DMS153 treated with DMSO at 0.1 percent for 48 hours (cell line): ENCODE measurements at regions not wholly inside any gene's neighbourhood (a gene's known extent, or its start where the extent isn't known, plus 50 kb on each side); places are given as distances from the start of the nearest gene placed in this dataset.
A peak's percentile ranks its signal among the peaks of the same experiment; 100 is the strongest.

ENCODE experiments used
- DNase-seq: peaks from one replicate; lab custom pipeline; 2025; ENCODE audit not compliant: unreplicated experiment; lab: John Stamatoyannopoulos, UW

DNA sequence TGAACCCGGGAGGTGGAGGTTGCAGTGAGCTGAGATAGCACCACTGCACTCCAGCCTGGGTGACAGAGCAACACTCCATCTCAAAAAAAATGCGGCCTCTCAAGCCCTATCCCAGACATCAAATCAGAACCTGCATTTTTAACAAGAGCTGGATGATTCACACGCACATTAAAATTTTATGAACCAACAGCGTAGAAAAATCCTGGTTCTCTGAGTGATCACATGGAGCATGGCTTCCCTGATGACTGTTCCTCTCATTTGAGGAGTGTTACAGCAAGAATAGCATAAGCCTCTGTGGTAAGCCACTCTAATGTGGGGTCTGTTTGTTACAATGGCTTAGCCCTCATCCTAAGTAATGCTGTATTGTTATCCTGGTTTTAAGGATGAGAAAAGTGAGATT, 163.6 kb downstream of the BRMS1L start:
- no peak for DNase-seq

DNA sequence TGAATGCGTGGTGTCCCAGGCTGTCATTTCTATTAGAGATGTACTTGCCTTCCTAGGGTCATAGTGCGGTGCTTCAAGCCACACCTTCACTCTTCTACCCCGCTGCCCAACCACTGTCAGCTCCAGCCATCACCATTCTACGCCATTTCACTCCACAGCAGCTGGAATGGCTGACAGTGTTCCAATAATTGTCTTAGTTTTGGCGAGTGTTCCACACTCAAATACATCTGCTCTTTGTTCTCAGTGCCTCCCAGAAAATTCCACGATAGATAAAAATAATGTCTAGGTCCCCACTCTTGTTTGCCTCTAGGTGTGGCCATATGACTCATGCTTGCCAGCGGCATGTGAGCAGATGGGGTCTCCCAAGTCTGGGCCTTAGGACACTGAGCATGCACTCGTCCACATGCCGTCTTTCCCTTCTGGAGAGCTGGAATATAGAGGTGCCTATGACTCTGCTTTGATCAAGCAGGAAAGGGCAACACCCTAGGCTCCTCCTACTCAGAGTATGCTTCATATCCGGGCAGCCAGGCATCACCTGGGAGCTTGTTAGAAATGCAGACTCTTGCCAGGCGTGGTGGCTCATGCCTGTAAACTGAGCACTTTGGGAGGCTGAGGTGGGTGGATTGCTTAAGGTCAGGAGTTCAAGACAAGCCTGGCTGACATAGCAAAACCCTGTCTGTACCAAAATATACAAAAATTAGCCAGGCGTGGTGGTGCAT, 163.0 kb downstream of the BRMS1L start:
- DNase-seq: no peak

DNA sequence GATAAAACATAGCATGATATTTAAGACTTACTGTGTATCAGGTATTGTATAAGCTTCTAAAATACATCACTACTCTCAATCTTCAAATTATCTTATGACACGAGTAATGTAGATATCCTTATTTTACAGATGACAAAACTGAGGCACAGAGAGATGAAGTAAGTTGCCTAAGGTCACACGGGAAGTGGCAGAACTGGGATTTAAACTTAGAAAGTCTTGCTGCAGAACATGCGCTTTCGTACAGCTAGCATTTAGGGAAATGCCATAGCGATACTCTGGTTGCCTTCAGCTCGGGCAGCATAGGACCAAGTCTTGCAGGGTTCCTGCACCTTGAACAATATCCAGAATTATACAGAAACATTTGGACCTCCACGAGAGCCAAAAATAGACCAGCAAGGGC, 162.4 kb downstream of the BRMS1L start:
- no peak for DNase-seq

DNA sequence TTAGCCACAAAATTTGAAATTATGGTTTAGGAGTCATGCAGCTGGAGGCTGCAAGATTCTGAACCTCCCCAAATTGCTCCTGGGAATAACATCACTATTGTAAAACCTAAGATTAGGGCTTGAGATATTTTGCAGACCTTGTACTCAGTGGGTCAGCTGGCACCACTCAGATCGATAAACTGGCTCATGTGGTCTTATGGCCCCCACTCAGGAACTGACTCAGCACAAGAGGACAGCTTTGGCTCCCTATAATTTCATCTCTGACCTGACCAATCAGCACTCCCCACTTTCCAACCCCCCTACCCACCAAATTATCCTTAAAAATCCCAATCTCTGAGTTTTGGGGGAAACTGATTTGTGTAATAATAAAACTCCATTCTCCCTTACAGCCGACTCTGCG, 161.6 kb downstream of the BRMS1L start:
- no peak for DNase-seq

DNA sequence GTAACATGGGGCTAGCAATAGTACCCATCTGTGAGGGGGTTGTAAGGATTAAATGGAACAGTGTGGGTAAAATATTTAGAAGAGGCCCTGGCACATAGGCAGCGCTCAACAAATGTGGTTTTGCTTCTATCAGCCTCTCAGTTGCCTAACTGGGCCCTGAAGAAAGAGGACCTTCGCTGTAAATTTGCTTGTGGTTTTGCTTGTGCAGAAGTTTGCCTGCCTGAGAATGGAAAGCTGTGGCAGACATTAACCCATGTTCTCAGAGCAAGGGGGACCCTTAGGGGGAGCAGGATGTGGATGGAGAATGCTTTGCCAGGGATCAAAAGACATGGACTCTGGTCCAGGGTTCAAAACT, 160.1 kb downstream of the BRMS1L start:
- DNase-seq: no peak

DNA sequence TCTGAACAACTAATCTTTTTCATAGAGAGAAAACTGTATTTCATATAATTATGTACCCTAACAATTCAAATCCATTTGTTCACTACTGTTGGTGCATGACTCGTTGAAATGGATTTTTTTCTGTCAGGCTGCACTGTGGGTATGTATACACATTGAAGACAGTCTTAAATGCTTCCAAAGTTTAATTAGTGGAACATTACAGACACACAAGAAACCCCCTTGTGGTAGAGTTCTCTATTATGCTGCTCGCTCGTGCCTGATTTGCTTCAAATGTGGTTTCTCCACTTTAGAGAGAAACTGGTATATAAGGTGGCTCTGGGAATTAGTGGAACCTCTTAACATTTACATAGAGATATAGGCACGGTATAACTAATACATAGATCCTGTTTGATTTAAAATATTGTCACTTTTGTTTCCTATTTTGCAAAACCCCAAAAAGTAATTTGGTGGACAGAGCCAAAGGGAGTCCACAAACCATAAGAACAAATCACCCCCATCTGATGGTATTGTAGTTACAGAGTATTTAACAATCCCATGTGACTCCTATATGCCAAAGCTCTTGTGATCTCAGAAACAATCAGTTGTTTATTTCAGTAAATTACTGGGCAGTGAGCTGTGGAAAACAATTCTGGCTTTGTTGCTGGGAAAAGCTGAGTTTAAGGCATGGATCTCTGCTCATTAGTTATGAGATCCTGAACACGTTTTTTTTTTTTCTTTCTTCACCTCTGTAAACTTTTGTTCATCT, 159.5 kb downstream of the BRMS1L start:
- DNase-seq: no peak

DNA sequence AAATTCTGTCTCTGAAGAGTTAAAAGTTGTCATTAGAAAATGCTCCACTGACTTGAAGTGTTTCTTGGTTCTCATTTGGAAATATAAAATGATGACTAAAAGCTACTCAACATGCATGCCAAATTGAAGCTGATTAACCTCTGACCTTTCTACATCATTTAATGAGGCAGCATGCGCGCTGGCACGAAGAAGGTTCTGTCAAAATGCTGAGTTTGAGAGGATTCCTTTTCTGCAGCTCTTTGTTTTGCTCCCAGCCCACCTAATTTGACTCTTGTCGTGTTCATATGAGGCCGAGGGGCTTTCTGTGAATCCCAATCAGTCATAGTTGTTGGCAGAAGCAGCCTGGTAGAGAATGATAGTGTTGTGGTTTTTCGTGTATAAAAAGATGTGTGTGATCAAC, 153.4 kb downstream of the BRMS1L start:
- DNase-seq: no peak

DNA sequence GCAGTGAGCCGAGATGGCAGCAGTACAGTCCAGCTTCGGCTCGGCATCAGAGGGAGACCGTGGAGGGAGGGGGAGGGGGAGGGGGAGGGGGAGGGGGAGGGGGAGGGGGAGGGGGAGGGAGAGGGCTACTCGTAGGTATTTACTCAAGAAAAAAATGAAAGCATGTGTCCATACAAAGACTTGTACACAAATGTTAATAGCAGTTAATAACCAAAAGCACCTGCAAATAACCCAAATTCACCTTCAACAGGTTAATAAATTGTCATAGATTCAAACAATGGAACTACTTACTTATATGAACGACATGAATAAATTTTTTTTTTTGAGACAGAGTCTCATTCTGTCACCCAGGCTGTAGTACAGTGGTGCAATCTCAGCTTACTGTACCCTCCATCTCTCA, 152.4 kb downstream of the BRMS1L start:
- DNase-seq: no peak

DNA sequence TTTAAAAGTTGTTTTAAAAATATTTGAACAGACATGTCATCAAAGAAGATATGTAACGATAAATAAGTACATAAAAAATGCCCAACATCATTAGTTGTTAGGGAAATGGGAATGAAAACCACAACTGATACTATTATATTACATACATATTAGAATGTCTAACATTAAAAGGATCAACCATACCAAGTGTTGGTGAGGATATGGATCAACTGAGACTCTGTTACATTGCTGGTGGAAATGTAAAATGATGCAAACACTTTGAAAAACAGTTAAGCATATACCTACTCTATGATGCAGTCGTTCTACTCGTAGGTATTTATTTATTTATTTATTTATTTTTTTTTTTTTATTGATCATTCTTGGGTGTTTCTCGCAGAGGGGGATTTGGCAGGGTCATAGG, 149.7 kb downstream of the BRMS1L start:
- no peak for DNase-seq

DNA sequence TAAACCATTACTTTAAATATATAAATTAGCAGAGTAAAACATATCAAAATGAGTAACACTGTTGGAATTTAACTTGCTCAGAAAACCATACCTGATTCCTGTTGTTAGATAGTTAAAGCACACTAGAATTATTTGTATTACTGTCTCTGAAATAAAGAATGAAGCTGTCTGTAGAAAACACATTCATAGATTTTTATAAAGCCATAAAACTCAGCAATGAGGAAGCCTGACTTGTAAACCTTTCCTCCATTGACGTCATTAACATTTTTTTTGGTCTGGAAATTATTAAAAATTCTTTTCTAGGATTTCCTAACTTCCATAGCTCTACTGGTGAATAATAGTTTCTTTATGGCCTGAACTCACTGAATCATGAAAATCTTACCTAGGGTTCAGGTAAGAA, 147.6 kb downstream of the BRMS1L start:
- no peak for DNase-seq

DNA sequence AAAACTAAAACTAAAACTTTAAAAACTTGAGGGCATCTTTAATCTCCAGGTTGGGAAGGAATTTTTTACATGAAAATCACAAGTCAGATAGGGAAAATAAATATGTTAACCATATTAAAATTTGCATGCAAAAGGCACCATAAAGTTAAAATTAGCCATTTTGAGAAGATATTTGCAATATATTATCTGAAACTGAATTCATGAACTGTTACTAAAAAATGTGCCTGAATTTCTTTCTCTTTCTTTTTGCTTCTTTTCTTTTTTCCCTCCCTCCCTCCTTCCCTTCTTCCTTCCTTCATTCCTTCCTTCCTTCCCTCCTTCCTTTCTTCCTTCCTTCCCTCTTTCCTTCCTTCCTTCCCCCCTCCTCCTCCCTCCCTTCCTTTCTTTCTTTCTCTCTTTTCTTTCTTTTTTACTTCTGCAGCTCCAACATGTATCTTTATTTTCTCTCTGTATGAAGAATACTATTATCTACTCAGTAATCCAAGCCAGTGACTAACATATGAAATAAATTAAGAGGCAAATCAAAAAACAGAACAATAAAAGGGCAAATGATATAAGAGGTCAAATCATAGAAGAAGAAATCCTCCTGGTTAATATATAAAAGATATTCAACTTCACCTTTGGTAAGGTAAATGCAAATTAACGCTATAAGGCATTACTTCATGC, 146.0 kb downstream of the BRMS1L start:
- no peak for DNase-seq

DNA sequence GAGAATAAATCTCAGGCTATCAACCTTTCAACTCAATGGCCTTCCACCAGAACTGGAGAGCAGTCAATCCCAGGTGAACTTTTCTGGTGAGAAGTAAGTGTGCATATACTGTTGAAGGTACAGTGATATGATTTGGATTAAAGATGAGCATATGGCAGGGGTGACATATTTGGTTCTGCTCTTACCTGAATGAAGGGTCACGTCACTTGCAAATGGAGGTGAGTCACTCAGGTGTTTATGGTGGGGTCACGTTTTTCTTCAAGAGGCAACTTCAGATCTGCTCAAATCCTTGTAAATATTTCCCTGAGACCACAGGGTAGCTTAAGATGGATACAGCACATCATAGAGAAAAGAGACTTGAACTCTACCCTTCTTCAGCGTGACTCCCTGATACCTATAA, 143.2 kb downstream of the BRMS1L start:
- DNase-seq: no peak

DNA sequence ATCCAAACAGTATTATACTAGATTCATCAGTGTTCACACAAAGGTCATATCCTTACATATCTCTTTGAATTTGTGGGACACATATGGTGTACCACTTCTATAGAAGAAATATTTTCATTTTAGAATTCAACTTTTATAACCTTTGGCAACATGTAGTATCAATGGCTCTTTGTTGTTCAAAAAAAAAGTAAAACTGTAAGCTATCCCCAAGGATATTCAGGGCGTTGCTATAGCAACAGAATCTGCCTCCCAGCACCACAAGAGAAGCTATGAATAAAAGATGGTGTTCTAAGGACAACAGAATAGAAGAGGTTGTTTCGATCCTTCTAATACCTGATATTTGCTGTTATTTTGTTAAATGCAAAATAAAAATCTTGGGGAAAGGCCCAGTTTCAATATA, 139.3 kb downstream of the BRMS1L start:
- DNase-seq: no peak

DNA sequence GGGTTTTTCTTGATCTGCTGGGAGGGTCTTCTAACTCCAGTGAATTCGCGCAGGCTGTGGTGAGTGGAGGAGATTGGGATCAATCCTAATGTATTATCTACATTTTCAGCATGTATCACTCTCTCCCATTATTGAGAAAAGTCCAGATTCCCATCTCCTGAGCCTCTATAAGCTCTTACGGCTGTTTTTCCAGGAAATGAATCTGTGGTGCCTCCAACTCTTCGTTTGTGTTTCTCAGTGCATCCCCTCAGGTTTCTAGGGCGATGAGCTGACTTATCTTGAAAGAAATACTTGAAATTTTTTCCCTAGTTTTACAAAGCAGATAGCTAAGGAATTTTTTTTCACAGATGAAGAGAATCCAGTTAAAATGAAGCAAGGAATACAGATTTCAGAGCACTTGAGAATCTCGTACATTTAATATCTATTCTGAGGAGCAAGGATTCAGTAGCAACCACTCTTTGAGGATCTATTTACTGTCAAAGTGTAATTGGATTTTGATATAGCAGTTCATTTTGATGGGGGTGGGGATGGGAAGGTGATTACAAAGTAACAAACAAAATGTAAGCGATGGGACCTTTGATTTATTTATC, 138.7 kb downstream of the BRMS1L start:
- DNase-seq: no peak

DNA sequence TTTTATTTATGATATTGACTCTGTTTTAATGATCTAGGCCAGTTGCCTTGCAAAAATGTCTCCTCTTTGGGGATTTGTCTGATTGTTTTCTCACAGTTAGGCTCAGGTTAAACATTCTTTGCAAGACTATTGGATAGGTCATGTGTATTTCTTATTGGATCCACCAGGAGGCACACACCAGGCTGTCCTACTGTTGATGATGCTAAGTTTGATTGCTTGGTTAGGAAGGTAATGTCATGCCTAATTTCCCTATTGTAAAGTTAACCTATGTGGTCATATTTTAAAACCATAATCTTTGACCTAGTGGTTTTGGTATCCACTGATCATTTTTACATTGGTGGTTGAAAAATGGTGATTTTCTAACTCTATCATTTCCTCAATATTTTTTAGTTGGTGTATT, 137.1 kb downstream of the BRMS1L start:
- DNase-seq: no peak

DNA sequence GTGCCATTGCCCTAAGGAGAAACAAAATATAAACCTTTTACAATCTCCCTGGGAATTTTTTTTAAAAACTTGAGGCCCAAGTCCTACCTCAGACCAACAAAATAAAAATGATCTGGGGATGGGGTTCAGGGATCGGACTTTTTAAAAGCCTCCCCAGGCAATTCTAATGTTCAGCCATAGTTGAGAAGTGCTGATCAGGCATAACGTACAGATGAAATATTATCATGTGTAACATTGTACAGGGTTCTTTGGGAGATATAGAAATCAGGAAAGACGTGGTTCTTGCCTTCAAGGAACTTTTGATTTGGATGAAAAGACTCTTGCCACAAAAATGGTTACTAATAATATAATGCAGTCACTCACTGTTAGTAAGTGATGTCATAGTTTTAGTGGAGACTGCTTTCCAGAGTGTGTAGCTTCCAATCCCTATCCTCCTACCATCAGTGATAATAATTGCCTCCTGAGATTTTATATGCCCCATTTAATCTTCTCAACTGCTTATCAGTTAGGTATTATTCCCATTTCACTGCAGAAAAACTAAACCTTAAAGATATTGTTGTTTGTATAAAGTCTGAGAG, 135.6 kb downstream of the BRMS1L start:
- no peak for DNase-seq

DNA sequence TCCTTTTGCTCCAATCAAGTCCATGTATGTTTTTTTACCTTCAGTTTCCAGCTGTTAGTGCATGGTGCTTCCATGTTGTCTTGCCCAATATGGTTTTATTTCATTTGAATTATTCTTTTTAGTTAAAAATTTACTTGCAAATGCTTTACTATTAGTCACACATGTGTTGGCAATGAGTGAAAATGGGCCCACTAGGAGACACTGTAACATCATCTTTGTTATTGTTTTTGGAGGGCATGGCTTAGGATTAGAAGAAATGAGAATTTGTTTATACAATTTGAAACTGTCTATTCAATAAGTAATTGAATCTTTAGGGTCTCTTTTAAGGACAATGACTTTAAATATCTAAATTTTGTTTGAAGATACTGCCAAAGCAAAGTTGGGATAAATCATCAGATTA, 133.7 kb downstream of the BRMS1L start:
- DNase-seq: no peak

DNA sequence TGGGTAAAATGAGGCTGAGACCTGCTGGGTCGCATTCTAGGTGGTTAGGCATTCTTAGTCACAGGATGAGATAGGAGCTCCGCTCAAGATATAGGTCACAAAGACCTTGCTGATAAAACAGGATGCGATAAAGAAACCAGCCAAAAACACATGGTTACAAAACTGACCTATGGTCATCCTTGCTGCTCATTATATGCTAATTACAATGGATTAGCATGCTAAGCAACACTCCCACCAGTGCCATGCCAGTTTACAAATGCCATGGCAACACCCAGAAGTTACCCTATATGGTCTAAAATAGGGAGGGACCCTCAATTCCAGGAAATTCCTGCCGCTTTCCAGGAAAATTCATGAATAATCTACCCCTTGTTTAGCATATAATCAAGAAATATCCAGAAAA, 132.4 kb downstream of the BRMS1L start:
- DNase-seq: no peak

DNA sequence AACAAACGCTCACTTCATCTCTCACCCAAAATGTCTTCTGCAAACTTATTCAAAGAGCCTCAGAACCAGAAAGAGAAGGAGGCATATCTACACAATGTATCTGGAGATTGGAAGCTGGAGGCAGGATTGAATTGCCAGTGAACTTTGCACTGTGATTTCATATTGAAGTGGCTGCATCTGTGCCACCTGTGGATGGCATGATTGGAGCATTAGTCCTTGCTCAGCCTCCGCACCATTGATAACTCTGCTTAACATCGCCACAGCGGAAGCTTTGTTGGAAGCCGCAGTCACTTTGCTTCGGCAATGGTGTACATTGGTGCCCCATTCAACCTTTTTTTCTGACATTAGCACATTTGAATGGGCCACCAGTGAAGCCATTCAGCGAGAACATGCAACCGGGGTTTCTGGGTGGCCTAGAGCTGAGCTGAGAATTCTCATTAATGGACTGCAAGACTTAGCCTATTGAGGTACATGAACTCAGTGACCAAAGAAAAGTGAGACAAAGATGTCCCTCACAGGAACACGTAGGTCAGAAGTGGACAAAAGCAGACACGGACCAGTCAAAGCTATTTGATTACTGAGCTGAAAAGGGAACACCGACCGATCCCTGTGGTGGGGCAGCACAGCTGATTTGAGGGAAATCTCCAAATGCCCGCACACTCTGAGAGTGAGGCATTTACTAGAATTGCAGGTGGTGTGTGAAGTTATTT, 130.4 kb downstream of the BRMS1L start:
- DNase-seq: no peak

DNA sequence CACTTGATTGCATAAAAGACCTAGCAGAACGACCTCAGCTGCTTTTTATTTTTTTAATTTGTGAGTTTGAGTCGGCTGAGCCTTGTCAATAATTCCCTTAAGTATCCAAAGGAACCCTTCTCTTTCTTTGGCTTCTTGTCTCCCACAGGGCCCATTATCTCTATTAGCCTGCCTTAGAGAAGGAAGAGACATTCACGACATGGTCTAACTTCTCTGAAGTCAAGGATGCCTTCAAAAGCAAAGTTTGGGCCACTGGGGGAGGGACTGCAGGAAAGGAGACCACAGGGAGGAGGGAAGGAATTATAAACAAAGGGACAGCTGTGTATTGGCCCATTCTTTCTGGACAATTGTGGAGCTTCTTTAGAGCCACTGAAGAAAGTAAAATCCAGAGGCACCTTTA, 126.4 kb downstream of the BRMS1L start:
- DNase-seq: no peak

DNA sequence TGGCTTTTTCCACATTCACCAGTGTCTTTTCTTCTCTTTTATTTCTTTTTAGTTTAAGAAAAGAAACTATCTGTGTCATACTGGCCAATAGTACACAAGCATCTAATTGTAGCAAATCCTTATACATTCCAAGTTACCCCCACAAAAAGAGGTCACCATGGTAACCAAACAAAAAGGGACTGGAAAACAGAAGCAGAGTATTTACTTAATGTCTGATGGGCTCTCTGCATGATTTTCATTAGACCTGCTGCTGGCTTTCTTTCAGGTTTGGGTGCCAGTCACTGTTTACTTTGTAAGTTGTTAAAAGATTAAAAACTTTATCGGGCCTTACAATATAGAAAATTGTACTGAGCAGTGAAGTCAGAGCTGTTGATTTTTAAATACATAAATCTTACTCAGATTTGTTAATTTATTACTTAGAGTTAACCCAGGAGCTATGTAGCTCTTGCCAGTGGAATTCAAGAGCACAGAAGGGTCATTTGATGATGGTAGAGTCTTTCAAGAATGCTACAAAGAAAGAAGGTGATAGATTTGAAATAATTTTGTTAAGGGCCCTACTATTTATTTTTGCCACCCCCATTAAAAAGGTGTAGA, 123.9 kb downstream of the BRMS1L start:
- peak; percentile 83 for DNase-seq
